Prostate gland (tissue), 2 donors: ENCODE measurements at regions not wholly inside any gene's neighbourhood (a gene's known extent, or its start where the extent isn't known, plus 50 kb on each side); places are given as distances from the start of the nearest gene placed in this dataset.

Source experiments
- CTCF ChIP-seq, 4 experiments: fragments of 200-600 bp in 2 of 4; fragments of 450-650 bp in 2 of 4; sonication (generic) in 2 of 4; IDR thresholded peaks; 1 replicate in 3 of 4; 2 replicates in 1 of 4; pipeline ENCODE4 v1.5.1; 2016 to 2019; ENCODE audit warnings: antibody characterized with exemption in 4 of 4, mild to moderate bottlenecking in 2 of 4, moderate library complexity in 2 of 4
- POLR2A ChIP-seq: fragments of 450-650 bp; IDR thresholded peaks from one replicate; pipeline ENCODE4 v1.6.1; 2016; ENCODE audit warnings: antibody characterized with exemption, mild to moderate bottlenecking
- POLR2AphosphoS5 ChIP-seq: sonication (generic); formaldehyde crosslinking; IDR thresholded peaks from one replicate; pipeline ENCODE4 v1.6.1; 2017; ENCODE audit warnings: antibody characterized with exemption

- TF ChIP-seq POLR2A = no peak
- TF ChIP-seq CTCF (IDR thresholded peaks at IDR 0.05) = no peak
- TF ChIP-seq POLR2AphosphoS5 = no peak
Measured at GRCh38 chr6:119952696-119953095, 603.1 kb upstream of the MAN1A1 start.
